ENCODE measurements at regions not wholly inside any gene's neighbourhood (a gene's known extent, or its start where the extent isn't known, plus 50 kb on each side); places are given as distances from the start of the nearest gene placed in this dataset.
"Not testable (repeated sequence)": the region's sequence is repeated elsewhere in the genome, so short reads cannot be mapped to it uniquely, and the experiment has no call there.

DNA sequence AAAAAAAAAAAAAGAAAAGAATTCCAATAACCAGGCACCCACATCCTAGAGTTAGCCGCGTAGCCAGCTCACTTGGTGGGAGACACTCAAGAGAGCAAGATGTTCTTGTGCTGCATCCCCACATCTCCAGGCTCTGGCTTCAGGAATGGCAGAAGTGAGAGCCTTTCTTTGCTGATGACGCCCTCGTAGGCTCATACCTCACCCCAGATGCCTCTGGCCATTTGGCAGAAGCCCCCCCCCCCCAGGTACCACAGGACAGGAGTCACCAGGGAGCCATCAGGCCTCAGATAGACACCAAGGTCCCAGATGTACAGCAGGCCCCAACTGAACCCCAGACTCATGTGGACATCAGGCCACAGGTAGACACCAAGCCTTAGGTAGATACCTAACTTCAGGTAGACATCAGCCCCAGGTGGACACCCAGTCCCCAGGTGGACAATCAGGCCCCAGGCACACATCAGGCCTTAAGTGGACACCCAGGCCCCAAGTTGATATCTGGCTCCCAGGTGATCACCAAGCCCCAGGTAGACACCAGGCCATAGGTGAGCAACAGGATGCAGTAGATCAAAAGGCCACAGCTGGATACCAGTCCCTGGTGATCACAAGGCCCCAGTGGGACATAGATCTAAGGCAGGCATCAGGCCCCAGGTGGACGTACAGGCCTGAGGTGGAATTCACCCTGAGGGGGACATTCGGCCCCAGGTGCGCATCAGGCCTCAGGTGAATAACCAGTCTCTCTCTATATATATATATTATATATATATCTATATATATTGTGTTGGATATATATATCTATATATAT lies 202.5 kb downstream of the POTEM start:
- not testable (repeated sequence) for DNase-seq (ENCODE audit: low spot score)

DNA sequence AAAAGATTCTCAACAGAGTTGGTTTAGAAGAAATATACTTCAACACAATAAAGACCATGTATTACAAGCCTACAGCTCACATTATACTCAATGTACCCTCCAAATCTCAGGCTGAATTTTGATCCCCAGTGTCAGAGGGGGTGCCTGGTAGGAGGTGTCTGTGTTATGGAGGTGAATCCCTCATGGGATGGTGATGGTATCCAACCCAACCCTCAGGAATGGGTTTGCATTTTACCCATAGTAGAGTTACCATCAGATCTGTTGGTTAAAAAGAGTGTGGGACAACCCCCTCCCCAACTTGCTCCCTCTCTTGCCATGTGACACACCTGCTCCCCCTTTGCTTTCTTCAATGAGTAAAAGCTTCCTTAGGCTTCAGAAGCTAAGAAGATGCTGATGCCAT lies 205.5 kb downstream of the POTEM start:
- not testable (repeated sequence) for DNase-seq (ENCODE audit: low spot score)

DNA sequence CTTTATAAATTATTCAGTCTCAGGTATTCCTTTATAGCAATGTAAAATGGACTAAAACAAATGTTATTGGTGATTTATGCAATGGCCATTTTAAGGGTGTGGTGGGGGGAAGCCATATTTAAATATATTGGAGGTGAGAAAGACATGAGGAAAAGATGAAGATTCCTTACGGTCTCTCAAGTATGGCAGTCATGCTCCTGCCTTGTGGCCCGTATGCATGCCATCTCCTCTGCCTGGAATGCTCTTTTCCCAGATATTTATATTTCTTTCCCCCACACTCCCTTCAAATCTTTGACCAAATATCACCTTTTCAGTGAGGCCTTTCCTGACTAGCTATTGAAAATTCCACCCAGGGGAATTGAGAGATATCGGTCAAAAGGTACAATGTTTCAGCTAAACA lies 206.0 kb downstream of the POTEM start:
- DNase-seq (ENCODE audit: low spot score) = not testable (repeated sequence)

DNA sequence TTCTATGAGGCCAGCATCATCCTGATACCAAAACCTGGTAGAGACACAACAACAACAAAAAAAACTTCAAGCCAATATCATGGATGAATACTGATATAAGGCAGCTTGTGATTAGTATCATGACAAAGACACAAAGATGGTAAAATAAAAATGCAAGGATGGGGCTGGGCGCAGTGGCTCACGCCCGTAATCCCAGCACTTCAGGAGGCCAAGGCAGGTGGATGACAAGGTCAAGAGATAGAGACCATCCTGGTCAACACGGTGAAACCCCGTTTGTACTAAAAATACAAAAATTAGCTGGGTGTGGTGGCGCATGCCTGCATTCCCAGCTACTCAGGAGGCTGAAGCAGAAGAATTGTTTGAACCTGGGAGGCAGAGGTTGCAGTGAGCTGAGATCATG lies 210.2 kb downstream of the POTEM start:
- not testable (repeated sequence) for DNase-seq (ENCODE audit: low spot score)

DNA sequence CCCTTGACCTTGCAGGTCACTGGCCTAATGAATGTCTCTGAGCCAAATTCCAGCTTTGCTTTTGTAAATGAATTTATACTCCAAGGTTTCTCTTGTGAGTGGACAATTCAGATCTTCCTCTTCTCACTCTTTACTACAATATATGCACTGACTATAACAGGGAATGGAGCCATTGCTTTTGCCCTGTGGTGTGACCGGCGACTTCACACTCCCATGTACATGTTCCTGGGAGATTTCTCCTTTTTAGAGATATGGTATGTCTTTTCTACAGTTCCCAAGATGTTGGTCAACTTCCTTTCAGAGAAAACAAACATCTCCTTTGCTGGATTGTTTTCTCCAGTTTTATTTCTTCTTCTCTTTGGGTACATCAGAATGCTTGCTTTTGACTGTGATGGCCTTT lies 213.1 kb downstream of the POTEM start:
- not testable (repeated sequence) for DNase-seq (ENCODE audit: low spot score)

DNA sequence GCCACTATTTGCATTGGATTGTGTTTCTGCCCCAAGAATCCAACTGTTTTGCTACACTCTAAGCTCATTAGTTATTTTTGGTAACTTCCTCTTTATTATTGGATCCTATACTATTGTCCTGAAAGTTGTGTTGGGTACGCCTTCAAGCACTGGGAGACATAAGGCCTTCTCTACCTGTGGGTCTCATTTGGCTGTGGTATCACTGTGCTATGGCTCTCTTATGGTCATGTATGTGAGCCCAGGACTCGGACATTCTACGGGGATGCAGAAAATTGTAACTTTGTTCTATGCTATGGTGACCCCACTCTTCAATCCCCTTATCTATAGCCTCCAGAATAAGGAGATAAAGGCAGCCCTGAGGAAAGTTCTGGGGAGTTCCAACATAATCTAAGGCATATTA lies 213.6 kb downstream of the POTEM start:
- not testable (repeated sequence) for DNase-seq (ENCODE audit: low spot score)

DNA sequence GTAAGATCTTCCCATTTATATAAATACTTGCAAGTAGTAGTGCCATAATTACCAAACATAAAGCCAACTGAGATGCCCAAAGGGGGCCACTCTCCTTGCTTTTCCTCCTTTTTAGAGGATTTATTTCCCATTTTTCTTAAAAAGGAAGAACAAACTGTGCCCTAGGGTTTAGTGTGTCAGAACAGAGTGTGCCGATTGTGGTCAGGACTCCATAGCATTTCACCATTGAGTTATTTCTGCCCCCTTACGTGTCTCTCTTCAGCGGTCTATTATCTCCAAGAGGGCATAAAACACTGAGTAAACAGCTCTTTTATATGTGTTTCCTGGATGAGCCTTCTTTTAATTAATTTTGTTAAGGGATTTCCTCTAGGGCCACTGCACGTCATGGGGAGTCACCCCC lies 227.9 kb downstream of the POTEM start:
- DNase-seq (ENCODE audit: low spot score) = not testable (repeated sequence)

DNA sequence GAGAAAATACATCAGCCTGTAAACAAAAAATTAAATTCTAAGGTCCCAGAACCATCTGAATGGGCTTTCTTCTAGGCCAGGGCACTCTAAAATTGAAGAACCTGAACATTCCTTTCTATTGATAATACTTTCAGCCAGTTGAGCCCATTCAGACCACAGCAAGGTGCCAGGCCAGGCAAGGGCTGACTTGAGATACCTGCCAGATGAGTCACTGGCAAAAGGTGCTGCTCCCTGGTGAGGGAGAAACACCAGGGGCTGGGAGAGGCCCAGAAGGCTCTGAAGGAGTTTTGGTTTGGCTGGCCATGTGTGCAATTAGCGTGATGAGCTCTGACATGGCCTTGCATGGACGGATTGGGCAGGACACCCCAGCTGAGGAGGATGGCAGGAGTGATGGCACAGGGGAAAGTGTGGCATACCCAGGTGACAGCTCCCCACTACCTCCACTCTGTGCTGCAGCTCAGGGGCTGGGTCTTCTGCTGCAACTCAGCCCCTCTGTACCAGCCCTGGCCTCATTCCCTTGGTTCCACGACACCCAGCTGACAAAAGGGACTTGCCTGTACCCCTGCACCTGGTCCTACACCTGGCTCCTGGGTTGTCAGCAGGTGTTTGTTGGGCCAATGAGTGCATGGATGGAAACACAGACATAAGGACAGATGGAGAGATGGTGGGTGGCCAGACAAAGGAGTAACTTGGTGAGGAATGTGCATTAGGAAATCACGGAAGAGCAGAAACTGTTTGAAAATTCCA lies 230.4 kb downstream of the POTEM start:
- DNase-seq (ENCODE audit: low spot score) = not testable (repeated sequence)

DNA sequence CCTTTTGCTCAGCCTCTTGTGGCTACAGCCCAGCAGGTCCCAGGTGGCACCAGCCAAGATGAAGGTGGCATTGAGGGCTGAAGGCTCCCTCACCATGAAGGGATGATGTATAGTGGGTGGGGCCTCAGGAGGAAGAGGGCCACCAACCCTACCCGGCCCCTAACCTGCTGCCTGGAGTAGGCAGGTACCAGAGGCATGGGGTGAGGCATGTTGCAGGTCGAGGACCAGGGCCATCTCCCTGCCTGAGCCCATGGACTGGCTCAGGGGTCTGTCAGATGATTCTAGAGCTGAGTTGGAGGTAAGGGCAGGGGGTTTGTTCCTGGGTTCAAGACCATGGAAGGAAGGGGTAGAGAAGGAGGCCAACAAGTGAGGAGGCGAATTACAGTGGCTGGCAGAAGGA lies 231.1 kb downstream of the POTEM start:
- not testable (repeated sequence) for DNase-seq (ENCODE audit: low spot score)

DNA sequence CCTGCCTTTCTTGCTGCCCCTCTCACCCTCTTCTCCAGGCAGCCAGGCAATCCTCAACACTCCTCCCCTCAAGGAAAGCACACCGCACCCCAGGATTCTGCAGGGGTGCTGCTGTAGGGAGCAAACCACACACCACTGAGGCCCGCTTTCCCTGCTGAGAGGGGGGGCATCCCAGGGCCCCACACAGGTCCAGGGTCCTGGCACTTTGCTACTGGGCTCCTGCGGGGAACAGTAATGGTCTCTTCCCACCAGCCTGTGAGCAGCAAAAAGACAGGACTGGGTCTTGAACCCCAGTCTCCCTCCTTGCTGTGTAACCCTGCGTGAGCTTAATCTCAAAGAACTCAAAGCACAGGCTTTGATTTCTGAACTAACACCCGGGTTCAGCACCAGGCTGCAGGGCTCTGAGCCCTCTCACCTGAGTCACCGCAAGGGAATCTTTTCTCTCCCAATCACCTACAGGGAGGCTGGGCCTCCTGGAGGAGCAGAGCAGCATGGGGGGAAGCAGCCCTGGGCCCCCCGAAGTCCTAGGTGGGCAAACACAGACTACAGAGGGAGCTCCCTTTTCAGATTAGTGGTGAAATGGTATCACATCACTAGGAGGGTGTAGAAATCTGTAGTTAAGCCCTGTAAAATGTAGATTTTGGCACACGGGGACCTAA lies 232.6 kb downstream of the POTEG start:
- not testable (repeated sequence) for DNase-seq (ENCODE audit: low spot score)

DNA sequence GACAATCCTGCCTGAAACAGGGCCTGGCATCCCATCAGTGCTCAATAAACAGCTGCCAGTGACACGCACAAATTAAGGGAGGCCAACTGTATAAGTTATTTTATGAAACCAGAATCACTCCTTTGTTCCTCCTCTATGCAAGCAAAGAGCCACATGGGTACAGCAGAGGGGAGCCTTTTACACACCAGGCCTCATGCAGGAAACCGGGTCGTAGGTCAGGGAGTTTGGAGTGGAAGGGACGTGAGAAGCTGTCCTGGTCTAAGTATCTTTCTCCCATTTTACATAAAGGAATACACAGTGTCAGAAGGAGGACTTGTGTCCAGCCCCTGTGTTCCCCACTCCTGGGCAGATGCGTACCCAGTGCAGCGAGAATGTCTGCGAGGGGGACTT lies 232.1 kb downstream of the POTEG start:
- DNase-seq (ENCODE audit: low spot score) = not testable (repeated sequence)

DNA sequence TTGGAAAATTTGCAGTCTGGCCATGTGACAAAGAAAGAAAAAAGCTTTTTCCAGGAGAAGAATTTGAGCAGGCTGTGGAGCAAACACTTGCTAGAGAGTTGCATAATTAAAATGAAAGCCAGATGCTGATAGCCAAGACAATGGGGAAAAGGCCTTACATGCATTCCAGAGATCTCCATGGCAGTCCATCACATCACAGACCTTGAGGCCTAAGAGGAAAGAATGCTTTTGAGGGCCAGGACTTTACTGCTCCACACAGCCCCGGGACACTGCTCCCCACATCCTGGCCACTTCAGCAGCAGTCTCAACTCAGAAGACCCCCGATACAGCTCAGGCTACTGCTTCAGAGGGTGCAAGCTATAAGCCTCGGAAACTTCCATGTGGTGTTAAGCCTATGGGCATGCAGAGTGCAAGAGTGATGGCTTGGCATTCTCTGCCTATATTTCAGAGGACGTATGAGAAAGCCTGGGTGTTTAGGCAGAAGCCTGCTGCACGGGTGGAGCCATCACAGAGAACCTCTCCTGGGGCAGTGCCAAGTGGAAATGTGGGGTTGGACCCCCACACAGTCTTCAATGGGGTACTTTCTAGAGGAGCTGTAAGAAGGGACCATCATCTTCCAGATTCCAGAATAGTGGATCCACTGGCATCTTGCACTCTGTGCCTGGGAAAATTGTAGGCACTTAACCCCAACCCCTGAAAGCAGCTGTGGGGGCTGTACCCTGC lies 230.7 kb downstream of the POTEG start:
- DNase-seq (ENCODE audit: low spot score) = not testable (repeated sequence)

DNA sequence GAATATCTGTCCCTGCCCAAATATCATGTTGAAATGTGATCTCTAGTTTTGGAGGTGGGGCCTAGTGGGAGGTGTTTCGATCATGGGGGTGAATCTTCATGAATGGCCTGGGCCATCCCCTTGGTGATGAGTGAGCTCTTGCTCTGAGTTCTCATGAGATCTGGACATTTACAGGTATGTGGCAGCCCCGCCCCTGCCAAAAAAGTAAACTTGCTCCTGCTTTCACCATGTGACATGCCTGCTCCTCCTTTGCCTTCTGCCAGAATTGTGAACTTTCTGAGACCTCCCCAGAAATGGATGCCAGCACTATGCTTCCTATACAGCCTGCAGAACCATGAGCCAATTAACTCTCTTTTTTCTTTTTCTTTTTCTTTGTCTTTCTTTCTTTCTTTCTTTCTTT lies 229.3 kb downstream of the POTEG start:
- DNase-seq (ENCODE audit: low spot score) = not testable (repeated sequence)

DNA sequence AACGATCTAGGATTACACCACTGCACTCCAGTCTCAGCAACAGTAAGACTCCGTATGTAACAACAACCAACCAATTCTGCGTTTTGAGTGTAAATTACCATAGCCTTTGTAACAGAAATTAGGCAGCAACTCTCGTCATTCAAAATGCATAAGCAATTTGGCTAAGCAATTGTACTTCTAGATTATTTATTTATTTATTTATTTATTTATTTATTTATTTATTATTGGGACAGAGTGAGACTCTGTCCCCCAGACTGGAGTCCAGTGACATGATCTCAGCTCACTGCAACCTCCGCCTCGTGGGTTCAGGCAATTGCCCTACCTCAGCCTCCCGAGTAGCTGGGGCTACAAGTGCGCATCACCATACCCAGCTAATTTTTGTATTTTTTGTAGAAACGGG lies 217.7 kb downstream of the POTEG start:
- not testable (repeated sequence) for DNase-seq (ENCODE audit: low spot score)

DNA sequence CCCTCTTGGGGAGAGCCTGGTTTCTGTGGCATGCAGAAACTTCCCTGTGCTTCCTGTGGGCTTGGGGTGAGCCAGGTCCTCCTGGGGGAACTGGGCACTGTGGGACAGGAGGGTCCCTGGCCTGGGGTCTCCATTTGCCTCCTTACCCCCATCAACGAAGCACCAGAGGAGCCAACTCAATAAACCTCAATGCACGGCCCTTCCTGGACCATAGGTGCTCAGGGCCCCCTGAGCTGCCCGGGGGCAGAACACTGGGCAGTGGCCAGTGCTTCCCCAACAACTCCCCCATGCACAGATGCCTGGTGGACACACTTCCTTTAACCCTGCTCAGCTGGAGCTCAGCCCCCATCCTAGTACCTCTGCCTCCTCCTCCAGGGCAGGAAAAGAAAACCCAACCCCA lies 214.7 kb downstream of the POTEG start:
- DNase-seq (ENCODE audit: low spot score) = not testable (repeated sequence)

DNA sequence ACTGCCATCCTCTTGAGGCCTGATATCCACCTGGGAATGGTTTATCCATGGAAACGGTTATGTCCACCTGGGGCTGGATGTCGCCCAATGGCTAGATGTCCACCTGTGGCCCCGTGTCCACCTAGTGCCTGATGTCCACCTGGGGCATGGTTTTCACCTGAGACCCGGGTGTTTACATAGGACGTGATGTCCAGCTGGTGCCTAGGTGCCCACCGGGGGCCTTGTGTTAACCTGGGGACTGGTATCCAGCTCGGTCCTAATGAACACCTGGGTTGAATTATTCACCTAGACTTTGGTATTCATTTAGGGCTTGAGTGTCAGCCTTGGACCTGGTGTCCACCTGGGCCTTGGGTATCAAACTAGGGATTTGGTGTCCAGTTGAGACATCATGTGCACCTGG lies 202.7 kb downstream of the POTEG start:
- DNase-seq (ENCODE audit: low spot score) = not testable (repeated sequence)

DNA sequence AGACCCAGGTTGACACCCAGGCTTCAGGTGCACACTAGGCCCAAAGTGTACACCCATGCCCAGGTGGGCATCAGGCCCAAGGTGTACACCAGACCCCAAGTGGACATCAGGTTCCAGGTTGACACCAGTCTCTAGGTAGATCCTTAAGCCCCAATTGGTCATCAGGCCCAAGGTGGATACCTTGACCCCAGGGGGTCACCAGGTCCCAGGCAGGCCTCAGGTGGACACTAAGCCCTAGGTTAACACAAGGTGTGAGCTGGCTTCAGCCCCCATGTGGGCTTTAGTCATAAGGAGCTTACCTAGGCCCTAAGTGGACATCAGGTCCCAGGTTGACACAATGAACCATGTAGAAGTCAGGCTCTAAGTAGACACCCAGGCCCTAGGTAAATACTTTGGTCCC lies 200.1 kb downstream of the POTEG start:
- not testable (repeated sequence) for DNase-seq (ENCODE audit: low spot score)

DNA sequence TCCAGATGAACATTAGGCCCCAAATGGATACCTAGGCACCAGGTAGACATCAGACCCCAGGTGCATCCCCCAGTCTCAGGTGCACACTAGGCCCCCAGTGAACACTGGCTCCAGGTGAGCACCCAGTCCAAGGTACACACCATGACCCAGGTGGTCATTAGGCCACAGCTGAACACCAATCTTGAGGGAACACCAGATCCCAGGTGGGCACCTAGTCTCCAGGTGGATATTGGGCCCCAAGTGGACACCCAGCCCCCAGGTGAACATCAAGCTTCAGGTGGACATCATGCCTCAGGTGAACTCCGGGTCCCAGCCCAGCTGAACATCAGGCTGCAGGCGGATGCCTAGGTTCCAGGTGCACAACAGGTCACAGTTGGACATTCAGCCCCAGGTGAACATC lies 196.5 kb downstream of the POTEG start:
- DNase-seq (ENCODE audit: low spot score) = not testable (repeated sequence)

DNA sequence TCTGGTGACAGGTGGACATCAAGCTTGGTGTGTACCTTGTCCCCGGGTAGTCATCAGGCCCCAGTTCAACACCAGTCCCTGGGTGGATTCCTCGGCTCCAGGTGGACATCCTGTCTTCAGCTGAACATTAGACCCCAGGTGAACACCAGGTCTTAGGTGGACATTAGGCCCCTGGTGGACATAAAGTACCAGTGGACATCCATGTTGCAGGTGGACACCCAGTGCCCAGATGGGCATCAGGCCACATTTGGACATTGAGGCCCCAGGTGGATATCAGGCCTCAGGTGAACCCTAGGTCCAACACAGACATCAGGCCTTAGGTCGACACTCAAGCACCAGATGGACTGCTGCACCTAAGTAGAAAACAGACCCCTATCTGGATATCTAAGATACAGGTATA lies 195.6 kb downstream of the POTEG start:
- DNase-seq (ENCODE audit: low spot score) = not testable (repeated sequence)

DNA sequence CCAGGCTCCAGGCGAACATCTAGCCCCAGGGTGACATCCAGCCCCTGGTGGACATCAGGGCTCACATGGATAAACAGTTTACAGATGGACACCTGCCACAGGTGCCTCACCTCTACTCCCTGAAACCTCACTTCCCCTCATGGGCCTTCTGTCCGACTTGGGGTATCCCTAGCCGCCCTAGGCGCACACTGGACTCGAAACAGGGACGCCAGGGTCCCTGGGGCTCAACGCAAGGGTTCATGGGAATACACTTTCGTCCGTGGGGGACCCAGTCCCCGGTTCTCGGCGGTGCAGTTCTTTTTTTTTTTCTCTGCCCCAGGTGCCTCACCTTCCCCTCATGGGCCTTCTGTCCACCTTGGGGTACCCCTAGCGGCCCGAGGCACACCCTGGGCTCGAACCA lies 194.2 kb downstream of the POTEG start:
- DNase-seq (ENCODE audit: low spot score) = not testable (repeated sequence)

DNA sequence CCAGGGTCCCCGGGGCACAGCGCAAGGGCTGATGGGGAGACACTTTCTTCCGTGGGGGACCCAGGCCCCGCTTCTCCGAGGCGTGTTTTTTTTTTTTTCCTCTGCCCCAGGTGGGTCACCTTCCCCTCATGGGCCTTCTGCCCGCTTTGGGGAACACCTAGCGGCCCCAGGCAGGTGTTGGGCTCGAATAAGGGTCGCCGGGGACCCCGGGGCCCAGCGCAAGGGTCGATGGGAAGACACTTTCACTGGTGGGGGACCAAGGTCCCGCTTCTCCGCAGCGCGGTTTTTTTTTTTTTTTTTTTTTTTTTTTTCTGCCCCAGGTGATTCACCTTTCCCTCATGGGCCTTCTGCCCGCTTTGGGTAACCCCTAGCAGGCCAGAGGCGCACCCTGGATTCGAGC lies 193.8 kb downstream of the POTEG start:
- DNase-seq (ENCODE audit: low spot score) = not testable (repeated sequence)

DNA sequence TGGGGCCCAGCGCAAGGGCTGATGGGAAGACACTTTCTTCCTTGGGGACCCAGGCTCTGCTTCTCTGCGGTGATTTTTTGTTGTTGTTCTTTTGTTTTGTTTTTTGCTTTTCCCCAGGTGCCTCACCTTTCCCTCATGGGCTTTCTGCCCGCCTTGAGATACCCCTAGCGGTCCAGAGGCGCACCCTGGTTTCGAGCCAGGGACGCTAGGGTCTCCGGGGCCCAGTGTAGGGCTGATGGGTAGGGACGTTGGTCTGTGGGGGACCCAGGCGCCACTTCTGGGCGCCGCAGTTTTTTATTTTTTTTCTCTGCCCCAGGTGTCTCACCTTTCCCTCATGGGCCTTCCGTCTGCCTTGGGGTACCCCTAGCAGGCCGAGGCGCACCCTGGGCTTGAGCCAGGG lies 192.7 kb downstream of the POTEG start:
- DNase-seq (ENCODE audit: low spot score) = not testable (repeated sequence)

Data from left forelimb (tissue), 1 donor.